SK-N-SH (cell line): ENCODE measurements at regions not wholly inside any gene's neighbourhood (a gene's known extent, or its start where the extent isn't known, plus 50 kb on each side); places are given as distances from the start of the nearest gene placed in this dataset.

ENCODE experiments used
- CTCF ChIA-PET: fragments of 300-600, 350-600 bp; formaldehyde crosslinking; extraction: SDS; loops from one replicate; lab custom pipeline; 2021; lab: Yijun Ruan, JAX
- POLR2A ChIA-PET: fragments of 350-600 bp; sonication (Branson Sonifier 250); formaldehyde crosslinking; extraction: SDS; loops from one replicate; lab custom pipeline; 2020; ENCODE audit warnings: antibody characterized with exemption, inconsistent platforms; lab: Yijun Ruan, JAX
- DNase-seq: peaks from one replicate; pipeline ENCODE4 v3.0.0; 2012
- H2AFZ ChIP-seq: fragments of 200-600 bp; sonication (generic); 2 replicates; pipeline ENCODE4 v1.8.1; 2016; ENCODE audit warnings: antibody characterized with exemption, mild to moderate bottlenecking, low read depth
- H3F3A ChIP-seq: fragments of 200-600 bp; sonication (generic); replicated peaks from 2 replicates; pipeline ENCODE3; 2016; ENCODE audit warnings: antibody characterized with exemption, mild to moderate bottlenecking; ENCODE audit not compliant: insufficient read depth
- H3K27ac ChIP-seq, 2 experiments: fragments of 200-500 bp in 1 of 2; fragments of 200-600 bp in 1 of 2; sonication (Bioruptor generic) in 1 of 2; sonication (generic), shearing (Covaris generic) in 1 of 2; 2 replicates each; pipeline versions ENCODE4 v1.5.1 to v1.6.1; 2014 to 2016; ENCODE audit warnings: low read depth in 2 of 2, inconsistent platforms in 1 of 2, low read length in 1 of 2, mild to moderate bottlenecking in 1 of 2, mixed read lengths in 1 of 2
- H3K27me3 ChIP-seq: fragments of 200-600 bp; sonication (generic), shearing (Covaris generic); 2 replicates; pipeline ENCODE4 v1.6.1; 2016; ENCODE audit warnings: mixed run types; ENCODE audit not compliant: insufficient read depth
- H3K36me3 ChIP-seq, 2 experiments: fragments of 200-500 bp in 1 of 2; fragments of 200-600 bp in 1 of 2; sonication (Bioruptor generic) in 1 of 2; sonication (generic) in 1 of 2; replicated peaks in 1 of 2; 2 replicates each; pipeline versions ENCODE3 to v1.5.1; 2014 to 2016; ENCODE audit warnings: low read length in 1 of 2, mild to moderate bottlenecking in 1 of 2; ENCODE audit not compliant: insufficient read depth in 2 of 2, control insufficient read depth in 1 of 2
- H3K4me1 ChIP-seq, 2 experiments: fragments of 200-500 bp in 1 of 2; fragments of 200-600 bp in 1 of 2; sonication (Bioruptor generic) in 1 of 2; sonication (generic), shearing (Covaris generic) in 1 of 2; 2 replicates each; pipeline versions ENCODE4 v1.5.1 to v1.6.1; 2014 to 2016; ENCODE audit warnings: low read depth in 1 of 2, low read length in 1 of 2, mixed run types in 1 of 2; ENCODE audit not compliant: insufficient read depth in 2 of 2, control insufficient read depth in 1 of 2
- H3K4me2 ChIP-seq: fragments of 200-600 bp; sonication (generic), shearing (Covaris generic); 2 replicates; pipeline ENCODE4 v1.6.1; 2017; ENCODE audit warnings: mixed run types
- H3K4me3 ChIP-seq, 2 experiments: fragments of 200-500 bp in 1 of 2; fragments of 200-600 bp in 1 of 2; sonication (Bioruptor generic) in 1 of 2; sonication (generic), shearing (Covaris generic) in 1 of 2; 2 replicates each; pipeline versions ENCODE4 v1.5.1 to v1.8.1; 2014 to 2016; ENCODE audit warnings: low read depth in 2 of 2, inconsistent platforms in 1 of 2, low read length in 1 of 2, mild to moderate bottlenecking in 1 of 2, mixed read lengths in 1 of 2, moderate library complexity in 1 of 2
- H3K79me2 ChIP-seq: fragments of 200-600 bp; sonication (generic); 2 replicates; pipeline ENCODE4 v1.8.1; 2017; ENCODE audit warnings: mild to moderate bottlenecking; ENCODE audit not compliant: insufficient read depth
- H3K9ac ChIP-seq: fragments of 200-600 bp; sonication (generic); 2 replicates; pipeline ENCODE4 v1.6.1; 2017; ENCODE audit warnings: mixed run types
- H3K9me2 ChIP-seq: fragments of 200-600 bp; sonication (generic); 2 replicates; pipeline ENCODE4 v1.6.1; 2017; ENCODE audit warnings: mixed run types
- H3K9me3 ChIP-seq: fragments of 200-600 bp; sonication (generic); 2 replicates; pipeline ENCODE4 v1.6.1; 2017; ENCODE audit warnings: mixed run types, mild to moderate bottlenecking, moderate library complexity
- H4K20me1 ChIP-seq: fragments of 200-600 bp; sonication (generic); 2 replicates; pipeline ENCODE4 v1.6.1; 2017; ENCODE audit warnings: mild to moderate bottlenecking, mixed run types; ENCODE audit not compliant: insufficient read depth
- CHD2 ChIP-seq: fragments of 150-350 bp; IDR thresholded peaks from 2 replicates; pipeline ENCODE4 v1.6.1; 2018; ENCODE audit warnings: low read length; ENCODE audit not compliant: partially characterized antibody
- FOXJ3 ChIP-seq: sonication (generic); formaldehyde crosslinking; IDR thresholded peaks from 2 replicates; pipeline ENCODE4 v1.5.1; 2020; ENCODE audit warnings: mild to moderate bottlenecking, missing genetic modification reagents
- FOXM1 ChIP-seq: IDR thresholded peaks from 2 replicates; pipeline ENCODE4 v1.4.0; 2012; ENCODE audit warnings: low read depth, mild to moderate bottlenecking
- GABPA ChIP-seq: IDR thresholded peaks from 2 replicates; pipeline ENCODE4 v1.4.0; 2012; ENCODE audit warnings: low read depth, mild to moderate bottlenecking
- IRF3 ChIP-seq: fragments of 150-350 bp; IDR thresholded peaks from 2 replicates; pipeline ENCODE4 v1.6.1; 2016; ENCODE audit warnings: mild to moderate bottlenecking, low read depth, low read length
- JUND ChIP-seq: IDR thresholded peaks from 2 replicates; pipeline ENCODE4 v1.4.0; 2012
- MEF2A ChIP-seq: IDR thresholded peaks from 2 replicates; pipeline ENCODE4 v1.4.0; 2012; ENCODE audit warnings: low read depth, borderline replicate concordance
- MXI1 ChIP-seq: IDR thresholded peaks from 2 replicates; pipeline ENCODE4 v1.6.1; 2012; ENCODE audit warnings: mild to moderate bottlenecking, low read depth, low read length, improper control_type of control experiment
- NFIC ChIP-seq: IDR thresholded peaks from 2 replicates; pipeline ENCODE4 v1.4.0; 2012; ENCODE audit warnings: borderline replicate concordance
- NRF1 ChIP-seq: IDR thresholded peaks from 2 replicates; pipeline ENCODE4 v1.6.1; 2012; ENCODE audit warnings: low read depth, mild to moderate bottlenecking, low read length
- RAD21 ChIP-seq: IDR thresholded peaks from 2 replicates; pipeline ENCODE4 v1.6.1; 2012; ENCODE audit warnings: mild to moderate bottlenecking, low read length
- RCOR1 ChIP-seq: fragments of 150-350 bp; IDR thresholded peaks from 2 replicates; pipeline ENCODE4 v1.6.1; 2017; ENCODE audit warnings: antibody characterized with exemption, low read length
- REST ChIP-seq: IDR thresholded peaks from 2 replicates; pipeline ENCODE4 v1.6.1; 2012; ENCODE audit warnings: mild to moderate bottlenecking, low read depth, low read length, moderate library complexity
- TAF1 ChIP-seq: IDR thresholded peaks from 2 replicates; pipeline ENCODE4 v1.6.1; 2012; ENCODE audit warnings: low read depth, mild to moderate bottlenecking, low read length, moderate library complexity, borderline replicate concordance
- TCF12 ChIP-seq: IDR thresholded peaks from 2 replicates; pipeline ENCODE4 v1.4.0; 2012
- ZBTB33 ChIP-seq: IDR thresholded peaks from 2 replicates; pipeline ENCODE4 v1.4.0; 2012; ENCODE audit warnings: low read depth, borderline replicate concordance
- WGBS: methylation state at CpG from one replicate; pipeline ENCODE4 v1.1.6; 2017; ENCODE audit warnings: low lambda C conversion rate; 5-methylcytosine and 5-hydroxymethylcytosine counted together

GRCh38 chr20:24389686-24390085 lies 79.7 kb upstream of the SYNDIG1 start:
- no peaks in the 10 kb centered on the region for H3K4me1 ChIP-seq
- H3K36me3 ChIP-seq = no peaks in the 10 kb centered on the region
- POLR2A ChIA-PET = no interaction called here
- no peak overlapping the region for H3K27ac ChIP-seq
- no peak overlapping the region for H3K9ac ChIP-seq
- 39% methylated on average over 3 of the region's 3 CpGs for WGBS
- H3K27me3 ChIP-seq = no peaks in the 10 kb centered on the region
- H4K20me1 ChIP-seq = no peaks in the 10 kb centered on the region
- H3K4me2 ChIP-seq = no peak overlapping the region
- H3K9me3 ChIP-seq = no peaks in the 10 kb centered on the region
- no peak overlapping the region for H2AFZ ChIP-seq
- no peaks in the 10 kb centered on the region for H3K79me2 ChIP-seq
- no peak overlapping the region for H3K4me3 ChIP-seq
- CTCF ChIA-PET = interaction anchor here (1.7 kb wide), 1 partner anchor 528 kb away, joined by 3 read pairs; no protein-coding TSS in a partner anchor
- H3K9me2 ChIP-seq = no peaks in the 10 kb centered on the region
- no peaks in the 10 kb centered on the region for H3F3A ChIP-seq
- no peak for TF ChIP-seq ZBTB33
- TF ChIP-seq NFIC = no peak
- TF ChIP-seq CHD2 = no peak
- TF ChIP-seq RAD21 = no peak
- TF ChIP-seq TAF1 = no peak
- no peak for TF ChIP-seq TCF12
- no peak for TF ChIP-seq MEF2A
- no peak for TF ChIP-seq FOXM1
- no peak for TF ChIP-seq REST
- no peak for TF ChIP-seq NRF1
- TF ChIP-seq FOXJ3 (CRISPR knock-in tag) = no peak
- TF ChIP-seq JUND = no peak
- no peak for TF ChIP-seq GABPA
- TF ChIP-seq MXI1 = no peak
- TF ChIP-seq RCOR1 = no peak
- no peak for TF ChIP-seq IRF3
- no peak for DNase-seq
